IMR-90 (cell line): ENCODE measurements at regions not wholly inside any gene's neighbourhood (a gene's known extent, or its start where the extent isn't known, plus 50 kb on each side); places are given as distances from the start of the nearest gene placed in this dataset.

Source experiments
- ATAC-seq: fragments of 200-7000 bp; cut with Tn5 transposase; 2 replicates; pipeline ENCODE4 v1.9.1; 2020; ENCODE audit warnings: low read depth, mild to moderate bottlenecking, moderate library complexity
- BruUV-seq: library from RNA; stranded (reverse); fragments of 400-500 nt; replicated peaks from 2 replicates; lab custom pipeline; 2021; lab: Mats Ljungman, UMichigan
- CTCF ChIA-PET: fragments of 300-600 bp; formaldehyde crosslinking; extraction: SDS; loops from one replicate; lab custom pipeline; 2021; ENCODE audit warnings: antibody characterized with exemption; lab: Yijun Ruan, JAX
- POLR2A ChIA-PET: fragments of 300-600 bp; sonication (Branson Sonifier 250); formaldehyde crosslinking; loops from one replicate; lab custom pipeline; 2022; ENCODE audit warnings: antibody characterized with exemption; ENCODE audit not compliant: unreplicated experiment; lab: Charles Lee
- DNase-seq: peaks from one replicate; pipeline ENCODE4 v3.0.0; 2013
- H2AFZ ChIP-seq: replicated peaks from 2 replicates; pipeline ENCODE3; 2013; ENCODE audit warnings: low read length, mild to moderate bottlenecking; ENCODE audit not compliant: poor library complexity
- H2AK5ac ChIP-seq: 2 replicates; pipeline ENCODE4 v1.6.1; 2013; ENCODE audit warnings: low read depth, low read length, inconsistent platforms
- H2AK9ac ChIP-seq: replicated peaks from 2 replicates; pipeline ENCODE3; 2013; ENCODE audit warnings: mild to moderate bottlenecking, low read depth, low read length, moderate library complexity; ENCODE audit not compliant: poor library complexity
- H2BK120ac ChIP-seq: 2 replicates; pipeline ENCODE4 v1.6.1; 2013; ENCODE audit warnings: low read depth, low read length, inconsistent platforms
- H2BK15ac ChIP-seq: 3 replicates; pipeline ENCODE4 v1.6.1; 2013; ENCODE audit warnings: low read depth, low read length, inconsistent platforms
- H2BK20ac ChIP-seq: 2 replicates; pipeline ENCODE4 v1.6.1; 2013; ENCODE audit warnings: low read depth, mild to moderate bottlenecking, inconsistent platforms, low read length, moderate library complexity
- H2BK5ac ChIP-seq: 2 replicates; pipeline ENCODE4 v1.6.1; 2013; ENCODE audit warnings: mild to moderate bottlenecking, low read depth, low read length, inconsistent platforms; ENCODE audit not compliant: poor library complexity, severe bottlenecking
- H3K14ac ChIP-seq: replicated peaks from 2 replicates; pipeline ENCODE4 v1.6.1; 2013; ENCODE audit warnings: low read depth, low read length, inconsistent platforms
- H3K18ac ChIP-seq: 2 replicates; pipeline ENCODE4 v1.6.1; 2013; ENCODE audit warnings: low read depth, low read length, control low read depth
- H3K23ac ChIP-seq: 2 replicates; pipeline ENCODE4 v1.6.1; 2013; ENCODE audit warnings: low read depth, low read length, inconsistent platforms
- H3K27ac ChIP-seq: 2 replicates; pipeline ENCODE4 v1.5.1; 2013; ENCODE audit warnings: mild to moderate bottlenecking, control low read depth, low read length; ENCODE audit not compliant: insufficient read depth
- H3K27me3 ChIP-seq: 2 replicates; pipeline ENCODE4 v1.6.1; 2013; ENCODE audit warnings: low read length; ENCODE audit not compliant: control insufficient read depth, insufficient read depth
- H3K36me3 ChIP-seq: 2 replicates; pipeline ENCODE4 v1.6.1; 2013; ENCODE audit warnings: low read length, mixed read lengths; ENCODE audit not compliant: control insufficient read depth, insufficient read depth
- H3K4ac ChIP-seq: 2 replicates; pipeline ENCODE4 v1.6.1; 2013; ENCODE audit warnings: low read depth, low read length, inconsistent platforms
- H3K4me1 ChIP-seq: 2 replicates; pipeline ENCODE4 v1.6.1; 2013; ENCODE audit warnings: low read length, mixed read lengths; ENCODE audit not compliant: control insufficient read depth, insufficient read depth
- H3K4me2 ChIP-seq: 2 replicates; pipeline ENCODE4 v1.6.1; 2013; ENCODE audit warnings: low read depth, mild to moderate bottlenecking, control low read depth, low read length, moderate library complexity
- H3K4me3 ChIP-seq: 2 replicates; pipeline ENCODE4 v1.5.1; 2013; ENCODE audit warnings: low read depth, mild to moderate bottlenecking, control low read depth, low read length, moderate library complexity; ENCODE audit not compliant: insufficient read depth
- H3K56ac ChIP-seq: 2 replicates; pipeline ENCODE4 v1.6.1; 2013; ENCODE audit warnings: low read length, inconsistent platforms; ENCODE audit not compliant: insufficient read depth; ENCODE audit errors: extremely low read depth
- H3K79me1 ChIP-seq, 2 experiments: 2 replicates each; pipeline ENCODE4 v1.6.1; 2013; ENCODE audit warnings: low read length in 2 of 2, inconsistent platforms in 1 of 2, low read depth in 1 of 2
- H3K9ac ChIP-seq: 2 replicates; pipeline ENCODE4 v1.6.1; 2013; ENCODE audit warnings: low read depth, low read length, control low read depth
- H3K9me1 ChIP-seq: 2 replicates; pipeline ENCODE4 v1.6.1; 2013; ENCODE audit warnings: low read length, inconsistent platforms; ENCODE audit not compliant: insufficient read depth
- H3K9me3 ChIP-seq: 2 replicates; pipeline ENCODE4 v1.6.1; 2013; ENCODE audit warnings: low read length; ENCODE audit not compliant: control insufficient read depth, insufficient read depth
- H4K20me1 ChIP-seq: 2 replicates; pipeline ENCODE4 v1.6.1; 2013; ENCODE audit warnings: low read length, inconsistent platforms; ENCODE audit not compliant: insufficient read depth
- H4K5ac ChIP-seq: 2 replicates; pipeline ENCODE4 v1.6.1; 2013; ENCODE audit warnings: mild to moderate bottlenecking, low read depth, low read length, control low read depth
- H4K8ac ChIP-seq, 2 experiments: 2 replicates each; pipeline ENCODE4 v1.6.1; 2013; ENCODE audit warnings: low read depth in 2 of 2, low read length in 2 of 2, control low read depth in 1 of 2, inconsistent platforms in 1 of 2
- H4K91ac ChIP-seq: 2 replicates; pipeline ENCODE4 v1.6.1; 2013; ENCODE audit warnings: low read depth, low read length, inconsistent platforms; ENCODE audit not compliant: insufficient read depth
- FOS ChIP-seq: fragments of 150-350 bp; IDR thresholded peaks from 2 replicates; pipeline ENCODE4 v1.6.1; 2016; ENCODE audit warnings: low read depth, low read length
- RCOR1 ChIP-seq: IDR thresholded peaks from 2 replicates; pipeline ENCODE4 v1.6.1; 2012; ENCODE audit warnings: mild to moderate bottlenecking, low read length, improper control_type of control experiment; ENCODE audit not compliant: insufficient replicate concordance
- WGBS, 2 experiments: methylation state at CpG; one replicate each; pipeline versions ENCODE4 v1.1.5 to v1.1.7; 2013; ENCODE audit warnings: missing lambda C conversion rate in 2 of 2; ENCODE audit not compliant: insufficient read length in 1 of 2; ENCODE audit errors: extremely low coverage in 2 of 2; 5-methylcytosine and 5-hydroxymethylcytosine counted together
- dilution Hi-C: fragments of 300-500 bp; cut with HindIII; formaldehyde crosslinking; loops from one replicate; pipeline ENCODE4 v1.14.3; 2018; ENCODE audit warnings: low sequenced_read_pairs; ENCODE audit not compliant: unreplicated experiment
- in situ Hi-C: fragments of 300-500 bp; cut with MboI; formaldehyde crosslinking; loops from 3 replicates; pipeline ENCODE4 v1.14.3; 2019; ENCODE audit warnings: low sequenced_read_pairs, inconsistent platforms, mixed read lengths
- intact Hi-C: fragments of 100-400 bp; cut with micrococcal nuclease; formaldehyde crosslinking; loops from 2 replicates; pipeline ENCODE4 v1.10.0; 2022

DNA sequence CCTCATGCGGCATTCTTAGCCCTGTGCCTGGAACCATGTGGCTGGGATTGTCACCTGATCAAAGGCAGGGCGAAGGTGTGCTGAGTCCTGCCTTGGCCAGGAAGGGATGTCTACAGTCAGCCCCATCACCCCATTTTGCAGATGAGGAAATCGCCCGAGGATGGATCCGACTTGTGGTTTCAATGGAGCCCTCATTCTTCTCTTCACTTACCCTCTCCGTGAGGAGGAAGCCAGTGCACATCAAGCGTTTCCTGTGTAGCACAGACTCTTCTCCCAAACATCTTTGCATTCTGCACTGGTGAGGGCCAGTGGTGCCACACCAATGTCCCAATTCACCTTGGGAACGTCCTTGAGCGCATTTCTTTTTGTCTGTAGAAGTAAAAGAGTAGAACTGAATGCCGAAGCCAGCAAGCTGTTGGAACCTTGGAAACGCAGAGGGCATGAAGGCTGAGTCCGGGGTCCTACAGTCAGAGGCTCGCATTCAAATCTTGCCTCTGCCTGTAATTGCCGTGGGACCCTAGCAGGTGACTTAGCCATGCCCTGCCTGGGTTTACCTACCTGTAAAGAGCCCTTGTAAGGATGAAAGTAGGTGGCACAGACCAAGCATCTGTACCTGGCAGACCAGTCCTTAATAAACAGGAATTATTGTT, 85.4 kb downstream of the IRF8 start:
- dilution Hi-C loops (no loop called here), in situ Hi-C loops (loop anchor here (10.0 kb wide), 1 partner anchor 160 kb away; no protein-coding TSS in a partner anchor), intact Hi-C loops (no loop called here)
- Histone ChIP-seq H3K9me1 (no peaks in the 10 kb centered on the region; the same call in 1 of the 2 replicates), H4K8ac (no peak overlapping the region), H3K36me3 (no peaks in the 10 kb centered on the region), H3K79me1 (no peaks in the 10 kb centered on the region), H3K27ac (no peak overlapping the region), H2BK5ac (no peak overlapping the region), H3K4ac (no peak overlapping the region), H3K4me2 (no peak overlapping the region), H3K27me3 (peaks cover 84% of the 10 kb centered on the region), H2BK15ac (no peak overlapping the region), H3K9me3 (no peaks in the 10 kb centered on the region), H2BK120ac (no peak overlapping the region), H4K20me1 (peaks cover 4% of the 10 kb centered on the region; the same call in 1 of the 2 replicates), H3K23ac (no peak overlapping the region), H4K5ac (no peak overlapping the region), H3K18ac (no peak overlapping the region), H2AK5ac (no peak overlapping the region), H3K4me1 (no peaks in the 10 kb centered on the region), H2AK9ac (no peak overlapping the region), H3K4me3 (no peak overlapping the region), H3K9ac (no peak overlapping the region), H4K91ac (no peak overlapping the region), H3K14ac (no peak overlapping the region), H2AFZ (no peak overlapping the region), H3K56ac (no peak overlapping the region), H2BK20ac (no peak overlapping the region)
- DNase-seq (no peak), ATAC-seq (no peak)
- no CpG with 5 or more reads among the region's 14 CpGs for WGBS, 2 experiments
- ChIA-PET POLR2A (no interaction called here), CTCF (interaction anchor here (1.4 kb wide), 1 partner anchor 163 kb away, joined by 4 read pairs; no protein-coding TSS in a partner anchor)
- BruUV-seq, result no TSS peak
- TF ChIP-seq RCOR1 (no peak), FOS (no peak)
